GM21515 (cell line): ENCODE measurements at regions not wholly inside any gene's neighbourhood (a gene's known extent, or its start where the extent isn't known, plus 50 kb on each side); places are given as distances from the start of the nearest gene placed in this dataset.
"Not testable (repeated sequence)": the region's sequence is repeated elsewhere in the genome, so short reads cannot be mapped to it uniquely, and the experiment has no call there.

ENCODE experiments used
- ATAC-seq: cut with Tn5 transposase; IDR thresholded peaks from one replicate; pipeline ENCODE4 v1.9.1; 2021; ENCODE audit not compliant: unreplicated experiment

GRCh38 chr17:70976447-70976846 is 807.1 kb downstream of the KCNJ2 start:
- no peak for ATAC-seq

- ATAC-seq = no peak
Measured at GRCh38 chr17:70984873-70985272, 815.5 kb downstream of the KCNJ2 start.

GRCh38 chr17:70987867-70988340 is 818.6 kb downstream of the KCNJ2 start:
- no peak for ATAC-seq

- ATAC-seq = no peak
Measured at GRCh38 chr17:70988622-70989021, 819.3 kb downstream of the KCNJ2 start.

GRCh38 chr17:70989280-70989679 is 819.9 kb downstream of the KCNJ2 start:
- ATAC-seq = no peak

GRCh38 chr17:70994194-70994593 is 824.9 kb downstream of the KCNJ2 start:
- ATAC-seq = no peak

- ATAC-seq = no peak
Measured at GRCh38 chr17:70995997-70996396, 826.7 kb downstream of the KCNJ2 start.

- ATAC-seq = no peak
Measured at GRCh38 chr17:71003736-71004135, 834.4 kb downstream of the KCNJ2 start.

GRCh38 chr17:71004413-71004812 is 835.1 kb downstream of the KCNJ2 start:
- no peak for ATAC-seq

- ATAC-seq = no peak
Measured at GRCh38 chr17:71011391-71011790, 842.1 kb downstream of the KCNJ2 start.

GRCh38 chr17:71019699-71020098 is 850.4 kb downstream of the KCNJ2 start:
- no peak for ATAC-seq

- no peak for ATAC-seq
Measured at GRCh38 chr17:71022758-71023157, 853.4 kb downstream of the KCNJ2 start.

GRCh38 chr17:71023249-71024030 is 854.1 kb downstream of the KCNJ2 start:
- ATAC-seq = no peak

GRCh38 chr17:71024172-71024571 is 854.8 kb downstream of the KCNJ2 start:
- no peak for ATAC-seq

- ATAC-seq = no peak
Measured at GRCh38 chr17:71024969-71025368, 855.6 kb downstream of the KCNJ2 start.

- no peak for ATAC-seq
Measured at GRCh38 chr17:71029246-71029645, 859.9 kb downstream of the KCNJ2 start.

GRCh38 chr17:71031286-71031685 is 862.0 kb downstream of the KCNJ2 start:
- not testable (repeated sequence) for ATAC-seq

GRCh38 chr17:71032746-71033273 is 863.5 kb downstream of the KCNJ2 start:
- ATAC-seq = no peak

- ATAC-seq = no peak
Measured at GRCh38 chr17:71033336-71033735, 864.0 kb downstream of the KCNJ2 start.

- no peak for ATAC-seq
Measured at GRCh38 chr17:71035226-71035625, 865.9 kb downstream of the KCNJ2 start.

GRCh38 chr17:71037386-71037785 is 868.1 kb downstream of the KCNJ2 start:
- no peak for ATAC-seq

GRCh38 chr17:71039391-71039790 is 870.1 kb downstream of the KCNJ2 start:
- no peak for ATAC-seq

- no peak for ATAC-seq
Measured at GRCh38 chr17:71052971-71053370, 883.6 kb downstream of the KCNJ2 start.
